ENCODE measurements at regions not wholly inside any gene's neighbourhood (a gene's known extent, or its start where the extent isn't known, plus 50 kb on each side); places are given as distances from the start of the nearest gene placed in this dataset.

DNA sequence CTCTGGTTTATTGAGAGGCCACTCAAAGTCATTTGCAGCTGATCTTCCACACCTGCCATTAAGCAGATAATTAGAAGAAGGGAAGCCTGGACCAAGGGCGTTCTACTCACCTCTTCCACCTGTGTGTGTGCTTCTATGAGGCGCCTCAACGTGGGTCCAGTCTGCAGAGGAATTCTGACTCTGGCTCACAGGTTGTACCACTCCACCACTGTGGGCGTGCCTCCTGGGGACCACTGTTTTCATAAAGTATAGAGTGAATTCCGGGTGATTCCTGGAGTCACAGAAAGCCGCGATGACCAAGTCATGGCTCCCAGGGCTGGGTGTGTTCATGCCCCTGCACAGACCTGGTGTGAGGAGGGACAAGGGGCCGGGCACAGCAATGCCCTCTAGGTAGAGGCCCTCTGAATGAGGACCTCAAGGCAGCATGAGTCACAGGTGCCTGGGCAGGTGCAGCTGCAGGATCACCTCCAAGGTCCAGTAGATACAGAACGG, 408.3 kb upstream of the MGMT start:
- TF ChIP-seq, protein P1, sequence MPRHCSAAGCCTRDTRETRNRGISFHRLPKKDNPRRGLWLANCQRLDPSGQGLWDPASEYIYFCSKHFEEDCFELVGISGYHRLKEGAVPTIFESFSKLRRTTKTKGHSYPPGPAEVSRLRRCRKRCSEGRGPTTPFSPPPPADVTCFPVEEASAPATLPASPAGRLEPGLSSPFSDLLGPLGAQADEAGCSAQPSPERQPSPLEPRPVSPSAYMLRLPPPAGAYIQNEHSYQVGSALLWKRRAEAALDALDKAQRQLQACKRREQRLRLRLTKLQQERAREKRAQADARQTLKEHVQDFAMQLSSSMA (CRISPR knock-in tag; IDR thresholded peaks at IDR 0.05) = no peak
- no peak for TF ChIP-seq RAD21 (CRISPR knock-in tag; conservative IDR thresholded peaks at IDR 0.05 in 1 of 2, IDR thresholded peaks at IDR 0.05 in 1 of 2)
- no peak for TF ChIP-seq POLR2AphosphoS5 (IDR thresholded peaks at IDR 0.05; ENCODE audit: control insufficient read depth, insufficient read depth, low read depth, low read length)
- no peak for TF ChIP-seq COPS2 (conservative IDR thresholded peaks at IDR 0.05)
- TF ChIP-seq, protein P2, sequence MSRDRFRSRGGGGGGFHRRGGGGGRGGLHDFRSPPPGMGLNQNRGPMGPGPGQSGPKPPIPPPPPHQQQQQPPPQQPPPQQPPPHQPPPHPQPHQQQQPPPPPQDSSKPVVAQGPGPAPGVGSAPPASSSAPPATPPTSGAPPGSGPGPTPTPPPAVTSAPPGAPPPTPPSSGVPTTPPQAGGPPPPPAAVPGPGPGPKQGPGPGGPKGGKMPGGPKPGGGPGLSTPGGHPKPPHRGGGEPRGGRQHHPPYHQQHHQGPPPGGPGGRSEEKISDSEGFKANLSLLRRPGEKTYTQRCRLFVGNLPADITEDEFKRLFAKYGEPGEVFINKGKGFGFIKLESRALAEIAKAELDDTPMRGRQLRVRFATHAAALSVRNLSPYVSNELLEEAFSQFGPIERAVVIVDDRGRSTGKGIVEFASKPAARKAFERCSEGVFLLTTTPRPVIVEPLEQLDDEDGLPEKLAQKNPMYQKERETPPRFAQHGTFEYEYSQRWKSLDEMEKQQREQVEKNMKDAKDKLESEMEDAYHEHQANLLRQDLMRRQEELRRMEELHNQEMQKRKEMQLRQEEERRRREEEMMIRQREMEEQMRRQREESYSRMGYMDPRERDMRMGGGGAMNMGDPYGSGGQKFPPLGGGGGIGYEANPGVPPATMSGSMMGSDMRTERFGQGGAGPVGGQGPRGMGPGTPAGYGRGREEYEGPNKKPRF (IDR thresholded peaks at IDR 0.05; ENCODE audit: low read depth, low read length) = no peak
- no peak for TF ChIP-seq FOXK2 (conservative IDR thresholded peaks at IDR 0.05 in 1 of 2, IDR thresholded peaks at IDR 0.05 in 1 of 2; ENCODE audit: low read depth in 2 of 2)
- no peak for TF ChIP-seq PPARD (CRISPR knock-in tag; IDR thresholded peaks at IDR 0.05)
- TF ChIP-seq, protein P3, sequence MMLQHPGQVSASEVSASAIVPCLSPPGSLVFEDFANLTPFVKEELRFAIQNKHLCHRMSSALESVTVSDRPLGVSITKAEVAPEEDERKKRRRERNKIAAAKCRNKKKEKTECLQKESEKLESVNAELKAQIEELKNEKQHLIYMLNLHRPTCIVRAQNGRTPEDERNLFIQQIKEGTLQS (IDR thresholded peaks at IDR 0.05) = no peak
- TF ChIP-seq, protein P3 (CRISPR knock-in tag; conservative IDR thresholded peaks at IDR 0.05) = no peak
- no peak for TF ChIP-seq TOE1 (IDR thresholded peaks at IDR 0.05; ENCODE audit: borderline replicate concordance)
- TF ChIP-seq TOE1 (CRISPR knock-in tag; IDR thresholded peaks at IDR 0.05; ENCODE audit: borderline replicate concordance, low read depth) = no peak
- TF ChIP-seq EZH2 (IDR thresholded peaks at IDR 0.05; ENCODE audit: borderline replicate concordance, low read depth, low read length) = no peak
- TF ChIP-seq CEBPB (tag; IDR thresholded peaks at IDR 0.05) = no peak
- no peak for TF ChIP-seq POLR2A (conservative IDR thresholded peaks at IDR 0.05)
- no peak for TF ChIP-seq PTTG1 (tag; IDR thresholded peaks at IDR 0.05; ENCODE audit: low read depth)
- TF ChIP-seq, protein P4, sequence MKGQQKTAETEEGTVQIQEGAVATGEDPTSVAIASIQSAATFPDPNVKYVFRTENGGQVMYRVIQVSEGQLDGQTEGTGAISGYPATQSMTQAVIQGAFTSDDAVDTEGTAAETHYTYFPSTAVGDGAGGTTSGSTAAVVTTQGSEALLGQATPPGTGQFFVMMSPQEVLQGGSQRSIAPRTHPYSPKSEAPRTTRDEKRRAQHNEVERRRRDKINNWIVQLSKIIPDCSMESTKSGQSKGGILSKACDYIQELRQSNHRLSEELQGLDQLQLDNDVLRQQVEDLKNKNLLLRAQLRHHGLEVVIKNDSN (CRISPR knock-in tag; IDR thresholded peaks at IDR 0.05) = no peak

Measured in K562 (cell line).